ENCODE measurements at regions not wholly inside any gene's neighbourhood (a gene's known extent, or its start where the extent isn't known, plus 50 kb on each side); places are given as distances from the start of the nearest gene placed in this dataset.

DNA sequence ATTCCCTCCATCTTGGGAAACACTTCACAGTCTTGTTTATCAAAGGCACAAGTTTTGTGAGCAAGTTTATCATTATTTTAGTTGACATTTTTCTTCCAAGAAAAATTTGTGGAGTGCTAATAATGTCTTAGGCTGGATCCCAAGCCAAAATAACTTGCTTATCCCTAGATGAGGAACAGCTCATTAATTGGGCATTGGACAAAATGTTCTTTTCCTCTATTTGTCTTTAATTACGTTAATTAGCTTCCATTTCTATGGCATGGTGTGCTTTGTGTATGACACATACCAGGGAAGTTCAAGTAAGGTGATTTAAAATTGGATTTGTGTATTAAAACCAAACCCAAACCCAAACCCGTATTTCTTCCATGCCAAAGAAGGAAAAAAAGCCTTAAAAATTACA lies 379.5 kb downstream of the SH3GL2 start:
- intact Hi-C loops (cut with DNase I): no loop called here
- DNase-seq (ENCODE audit: low spot score): no peak

DNA sequence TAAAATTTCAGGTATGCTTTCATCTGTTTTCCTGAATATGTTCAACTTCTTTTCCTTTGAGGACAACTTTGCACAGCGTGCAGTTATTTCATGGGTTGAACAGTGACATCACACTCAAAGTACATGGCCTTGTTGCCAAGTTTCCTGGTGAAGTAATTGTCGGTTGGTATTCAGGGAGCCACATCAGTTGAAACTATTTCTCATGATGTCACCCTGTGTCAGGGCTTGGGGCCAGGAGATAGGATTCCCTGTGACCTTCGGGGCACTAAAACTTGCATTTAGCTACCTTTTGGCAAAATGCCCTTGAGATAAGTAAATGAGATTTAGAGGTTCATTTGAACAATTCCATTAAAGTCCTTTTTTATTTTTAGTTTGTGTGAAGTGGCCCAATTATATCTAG lies 383.9 kb downstream of the SH3GL2 start:
- DNase-seq (ENCODE audit: low spot score): no peak
- intact Hi-C loops (cut with DNase I): no loop called here

DNA sequence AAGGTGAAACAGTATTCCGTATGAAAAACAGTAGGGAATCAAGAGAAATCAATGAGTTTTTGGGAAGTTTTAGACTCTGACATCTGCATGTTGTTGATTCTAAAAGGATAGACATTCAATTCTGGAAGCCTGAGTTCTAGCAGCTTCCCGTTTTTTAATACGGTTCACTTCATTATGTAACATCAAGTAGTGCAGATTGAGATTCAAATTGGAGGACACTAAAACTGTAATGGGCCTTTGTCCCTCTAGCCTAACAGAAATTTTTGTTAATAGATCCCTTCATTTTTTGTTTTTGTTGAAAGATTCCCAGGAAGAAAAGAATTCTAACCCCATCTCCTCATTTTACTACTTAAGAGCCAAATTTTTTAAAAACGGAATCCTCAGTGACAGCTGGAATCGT lies 384.6 kb downstream of the SH3GL2 start:
- intact Hi-C loops (cut with DNase I): no loop called here
- DNase-seq (ENCODE audit: low spot score): no peak

DNA sequence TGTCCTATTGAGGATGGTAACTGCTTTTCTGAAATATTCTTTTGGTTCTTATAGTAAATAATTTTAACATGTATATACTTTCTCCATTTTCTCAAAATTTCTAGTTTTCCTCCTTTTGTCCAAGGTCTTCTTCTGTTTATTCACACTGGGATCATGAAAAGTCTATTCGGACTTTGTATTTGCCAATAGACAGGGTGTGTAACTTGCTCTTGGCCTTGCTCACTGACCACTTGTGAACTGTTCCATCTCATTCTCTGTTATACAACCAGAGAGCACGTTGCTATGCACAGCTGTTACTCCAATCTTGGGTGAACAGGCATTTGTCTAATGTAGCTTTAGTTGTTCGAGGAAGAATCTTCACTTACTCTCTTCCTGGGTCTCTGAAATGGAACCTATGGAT lies 388.9 kb downstream of the SH3GL2 start:
- intact Hi-C loops (cut with DNase I): no loop called here
- DNase-seq (ENCODE audit: low spot score): no peak

DNA sequence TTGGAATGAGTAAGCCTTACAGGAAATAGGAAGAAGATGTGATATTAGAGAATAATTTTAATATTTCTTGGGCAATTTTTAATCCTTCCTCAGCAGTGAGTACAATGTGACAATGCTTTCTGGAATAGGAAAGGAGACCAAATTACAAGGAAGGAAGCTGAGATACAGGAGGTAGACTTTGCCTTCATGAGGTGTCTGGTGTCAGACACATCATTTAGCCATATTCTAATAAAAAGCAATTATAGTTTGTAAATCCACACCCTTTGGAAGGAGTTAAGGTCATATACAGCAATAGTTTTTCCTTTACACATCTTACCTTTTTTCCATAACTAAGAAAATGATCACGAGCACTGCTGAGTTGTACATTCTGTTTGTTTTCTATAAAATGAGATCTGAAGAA lies 390.4 kb downstream of the SH3GL2 start:
- intact Hi-C loops (cut with DNase I): no loop called here
- DNase-seq (ENCODE audit: low spot score): no peak

- DNase-seq (ENCODE audit: low spot score): no peak
Observed at GRCh38 chr9:17970277-17970676, 391.4 kb downstream of the SH3GL2 start.

GRCh38 chr9:17978773-17979172 lies 399.9 kb downstream of the SH3GL2 start:
- intact Hi-C loops (cut with DNase I): no loop called here
- no peak for DNase-seq (ENCODE audit: low spot score)

More at GRCh38 chr9:17970277-17970676, 391.4 kb downstream of the SH3GL2 start:
- intact Hi-C loops (cut with DNase I): no loop called here

DNA sequence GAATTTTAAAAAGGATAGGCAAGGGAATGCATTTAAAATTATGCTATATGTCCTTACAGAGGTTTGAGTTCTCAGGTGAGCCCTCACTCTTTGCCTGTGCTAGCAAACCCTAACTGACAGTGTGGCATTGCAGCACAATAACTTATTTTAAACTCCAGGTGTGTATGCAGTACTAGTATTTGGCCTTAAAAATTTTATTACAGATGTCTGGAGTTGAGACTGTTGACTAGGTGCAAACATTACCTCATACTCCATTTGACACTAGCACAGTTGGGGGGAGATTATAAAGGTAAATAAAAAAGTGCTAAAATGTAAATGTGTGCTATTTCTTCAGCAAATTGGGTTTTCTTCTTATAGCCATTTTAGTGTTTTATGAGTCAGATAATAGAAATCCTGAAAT lies 407.7 kb downstream of the SH3GL2 start:
- intact Hi-C loops (cut with DNase I): no loop called here
- no peak for DNase-seq (ENCODE audit: low spot score)

DNA sequence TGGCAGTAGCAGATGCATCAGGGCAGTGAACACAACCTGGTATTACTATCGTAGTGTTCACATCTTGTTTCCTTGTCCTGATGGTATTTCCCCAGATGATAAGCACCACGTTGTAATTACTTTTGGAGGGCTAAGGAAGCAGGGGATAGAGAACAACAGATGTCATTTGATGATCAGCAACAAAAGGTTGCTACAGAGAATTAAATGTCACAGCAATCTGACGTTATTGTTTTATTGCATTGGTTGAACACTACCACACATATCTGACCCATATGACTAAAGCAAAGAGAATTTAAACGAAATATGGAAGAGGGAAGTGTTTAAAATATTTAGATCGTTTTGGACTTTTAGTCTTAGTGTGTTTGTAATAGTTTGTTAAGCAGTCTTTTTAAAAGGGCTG lies 408.3 kb downstream of the SH3GL2 start:
- intact Hi-C loops (cut with DNase I): no loop called here
- no peak for DNase-seq (ENCODE audit: low spot score)

DNA sequence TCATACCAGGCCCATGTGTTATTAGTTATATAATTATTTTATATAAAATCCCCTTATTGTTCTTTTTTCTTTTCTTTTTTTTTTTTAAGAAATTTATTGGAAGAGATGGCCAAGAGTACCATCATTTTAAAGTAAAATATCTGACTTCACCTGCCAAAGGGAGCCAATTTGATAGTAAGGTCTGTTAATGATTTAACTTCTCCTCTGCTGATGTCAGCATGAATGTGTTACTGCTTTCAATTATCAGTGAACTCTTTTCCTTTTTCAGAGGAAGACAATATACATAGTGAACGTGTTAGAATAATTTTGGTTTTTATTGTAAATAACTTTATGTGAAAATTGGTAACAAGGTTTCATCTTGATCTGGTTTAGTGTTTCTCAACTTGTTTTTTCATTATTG lies 409.6 kb downstream of the SH3GL2 start:
- intact Hi-C loops (cut with DNase I): no loop called here
- DNase-seq (ENCODE audit: low spot score): no peak

DNA sequence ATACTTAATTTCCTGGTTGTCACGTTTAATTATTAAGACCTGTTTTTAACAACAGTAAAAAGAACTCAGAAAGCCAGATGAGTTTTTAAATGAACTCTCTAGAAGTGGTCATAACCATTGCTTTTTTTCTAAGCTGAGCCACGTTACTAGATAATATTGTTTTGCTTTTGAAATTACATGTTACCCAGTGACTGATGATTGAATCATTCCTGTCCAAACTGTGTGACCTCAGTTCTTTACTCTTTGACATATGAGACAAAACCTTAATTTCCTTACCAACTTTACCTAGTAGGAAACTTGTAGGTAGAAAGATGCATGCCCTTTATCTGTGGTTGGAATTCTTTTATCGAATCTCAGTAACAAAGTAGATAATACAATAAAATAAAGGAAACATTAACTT lies 411.7 kb downstream of the SH3GL2 start:
- DNase-seq (ENCODE audit: low spot score): no peak
- intact Hi-C loops (cut with DNase I): no loop called here

DNA sequence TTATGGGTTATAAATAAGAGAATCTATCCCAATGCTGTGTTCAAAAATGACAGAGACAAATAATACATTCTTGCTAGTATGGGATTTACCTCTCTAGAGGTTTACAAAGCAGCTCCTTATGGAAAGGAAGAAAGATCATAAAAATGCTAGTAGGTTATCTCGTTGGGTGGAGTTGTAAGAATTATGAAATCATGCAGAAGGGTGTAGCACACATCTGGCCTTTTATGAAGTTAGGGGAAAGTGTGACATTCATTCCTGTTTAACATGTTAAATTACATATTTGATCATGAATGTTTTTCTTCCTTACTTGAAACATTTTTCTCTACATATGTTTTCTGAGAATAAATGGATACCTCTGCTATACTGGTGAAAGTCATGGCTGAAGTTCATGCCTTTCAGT lies 414.2 kb downstream of the SH3GL2 start:
- no peak for DNase-seq (ENCODE audit: low spot score)
- intact Hi-C loops (cut with DNase I): no loop called here

DNA sequence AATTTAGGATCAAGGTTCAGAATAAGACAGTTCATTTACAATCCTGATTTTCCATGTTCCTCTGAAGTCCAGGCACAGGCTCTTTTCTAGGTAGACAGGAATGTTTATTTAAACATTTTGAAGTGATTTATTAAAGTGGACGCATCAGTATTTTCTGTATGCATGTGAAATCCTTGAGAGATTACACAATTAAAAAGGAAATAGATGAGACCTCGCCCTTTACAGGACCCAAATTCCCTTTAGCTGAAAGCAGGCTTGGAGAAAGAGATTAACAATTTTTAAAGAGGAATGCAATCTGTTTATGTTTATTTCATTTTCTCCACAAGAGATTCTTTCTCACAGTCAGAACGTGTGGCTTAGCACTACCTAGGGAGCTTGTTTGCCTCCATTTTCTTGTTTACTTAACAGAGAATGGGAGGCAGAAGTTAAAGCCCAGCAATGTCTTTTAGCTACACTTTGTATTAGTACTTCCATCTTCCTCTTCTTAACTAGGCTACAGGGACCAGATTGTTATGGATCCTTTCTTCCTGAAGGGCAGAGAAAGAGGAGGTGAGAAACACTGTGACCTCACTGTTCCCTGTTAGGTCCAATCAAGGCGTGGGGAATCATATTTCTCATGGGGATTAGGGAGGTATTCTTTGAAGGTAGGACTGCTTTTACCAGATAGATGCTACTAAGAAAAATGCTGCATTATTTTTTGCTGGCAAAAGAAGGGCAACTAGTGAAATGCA lies 416.0 kb downstream of the SH3GL2 start:
- no peak for DNase-seq (ENCODE audit: low spot score)
- intact Hi-C loops (cut with DNase I): no loop called here

- intact Hi-C loops (cut with DNase I): no loop called here
- no peak for DNase-seq (ENCODE audit: low spot score)
Observed at GRCh38 chr9:17996728-17997127, 417.9 kb downstream of the SH3GL2 start.

DNA sequence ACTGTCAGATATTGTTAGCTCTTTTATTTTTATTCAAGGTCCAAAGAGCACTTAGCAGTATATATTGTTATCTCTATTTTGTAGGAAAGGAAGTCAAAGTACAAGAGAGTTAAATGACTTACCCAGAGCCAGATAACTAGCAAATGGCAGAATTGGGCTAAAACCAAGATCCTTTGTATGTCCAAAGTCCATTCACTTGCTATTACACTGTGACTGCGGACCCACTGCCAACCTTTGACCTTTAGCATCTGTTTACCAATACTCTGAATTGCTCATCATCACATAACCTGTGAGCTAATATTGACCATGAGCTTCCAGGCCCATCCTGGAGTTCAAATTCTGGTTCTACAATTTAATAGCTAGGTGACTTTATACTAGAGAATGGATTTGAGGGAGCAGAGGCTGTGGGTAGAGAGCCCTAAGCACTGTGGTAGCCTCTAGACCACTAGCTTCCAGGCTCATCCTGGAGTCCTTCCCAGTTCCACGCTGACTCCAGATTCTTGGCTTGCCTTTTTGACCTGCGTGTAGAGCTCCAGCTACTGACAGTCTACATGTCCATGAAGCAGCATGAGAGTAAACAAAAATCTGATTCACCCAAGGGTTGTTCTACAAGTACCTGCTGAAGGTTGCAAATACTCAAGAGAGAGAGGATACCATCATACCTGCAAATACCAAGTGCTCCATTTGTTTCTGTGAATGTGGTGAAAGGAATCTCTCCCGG lies 424.0 kb downstream of the SH3GL2 start:
- intact Hi-C loops (cut with DNase I): no loop called here

DNA sequence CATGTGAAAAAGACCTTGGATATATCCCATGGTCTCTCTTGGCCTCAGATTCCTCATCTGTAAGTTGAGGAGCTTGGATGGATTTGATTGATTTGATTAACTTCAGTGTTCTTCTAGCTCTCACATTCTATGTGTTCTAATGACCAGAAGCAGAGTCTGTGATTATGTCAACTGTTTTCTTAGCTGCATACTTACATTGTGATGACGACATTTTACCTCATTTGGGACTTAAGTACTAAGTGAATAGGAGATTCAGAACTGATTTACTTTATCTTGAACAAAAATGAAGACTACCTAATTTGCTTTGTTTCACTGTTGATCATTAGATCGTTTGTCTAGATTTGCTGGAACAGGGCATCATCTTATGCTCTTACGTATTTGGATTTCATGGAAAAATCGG lies 427.7 kb downstream of the SH3GL2 start:
- no peak for DNase-seq (ENCODE audit: low spot score)
- intact Hi-C loops (cut with DNase I): no loop called here

More for the DNA sequence above, 424.0 kb downstream of the SH3GL2 start:
- DNase-seq (ENCODE audit: low spot score): no peak

DNA sequence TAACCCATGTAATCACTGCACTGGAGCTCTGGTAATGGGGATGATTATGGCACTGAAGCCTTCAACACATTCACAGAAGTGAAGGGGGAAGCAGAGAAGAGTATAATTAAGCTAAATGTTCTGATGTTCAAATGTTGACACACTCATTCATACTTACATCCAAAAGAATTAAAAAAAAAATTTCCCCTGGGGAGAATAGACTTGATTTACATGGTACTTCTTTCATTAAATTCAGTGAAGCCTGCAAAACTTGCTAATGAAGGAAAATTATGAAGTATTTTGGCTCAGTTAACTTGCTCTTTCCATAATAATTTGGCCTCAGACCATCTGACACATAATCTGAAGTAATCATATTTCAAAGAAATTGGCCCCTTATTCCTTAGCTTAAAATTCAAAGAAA lies 428.8 kb downstream of the SH3GL2 start:
- intact Hi-C loops (cut with DNase I): no loop called here
- DNase-seq (ENCODE audit: low spot score): no peak

GRCh38 chr9:18009902-18010301 lies 431.0 kb downstream of the SH3GL2 start:
- intact Hi-C loops (cut with DNase I): no loop called here
- no peak for DNase-seq (ENCODE audit: low spot score)

DNA sequence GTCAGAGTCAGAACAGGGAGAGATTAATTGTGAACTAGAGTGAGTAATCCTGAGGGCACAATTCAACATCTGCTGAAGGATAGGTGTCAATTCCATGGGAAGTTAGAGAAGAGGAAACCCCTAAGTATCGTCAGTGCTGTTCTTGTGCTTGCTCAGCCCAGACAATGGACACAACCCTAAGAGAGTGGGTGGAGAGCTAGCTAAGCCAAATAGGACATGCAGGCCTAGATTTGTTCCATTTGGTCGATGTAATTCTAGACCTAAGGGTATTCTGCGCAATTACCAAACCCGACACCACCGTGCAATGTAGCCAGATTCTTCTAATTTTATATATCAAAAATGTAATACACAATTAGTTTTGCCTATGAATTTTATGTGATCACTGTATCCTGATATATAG lies 431.6 kb downstream of the SH3GL2 start:
- no peak for DNase-seq (ENCODE audit: low spot score)
- intact Hi-C loops (cut with DNase I): no loop called here

- intact Hi-C loops (cut with DNase I): no loop called here
- no peak for DNase-seq (ENCODE audit: low spot score)
Observed at GRCh38 chr9:18012170-18012569, 433.3 kb downstream of the SH3GL2 start.

GRCh38 chr9:18014556-18014955 lies 435.7 kb downstream of the SH3GL2 start:
- no peak for DNase-seq (ENCODE audit: low spot score)
- intact Hi-C loops (cut with DNase I): no loop called here

Measured in cardiac septum (tissue), 1 donor.